Muscle of leg (tissue), 3 donors: ENCODE measurements at regions not wholly inside any gene's neighbourhood (a gene's known extent, or its start where the extent isn't known, plus 50 kb on each side); places are given as distances from the start of the nearest gene placed in this dataset.

Experiments used
- DNase-seq: peaks from one replicate; pipeline ENCODE4 v3.0.0; 2013
- H3K27ac ChIP-seq: one replicate; pipeline ENCODE4 v1.5.1; 2013; ENCODE audit warnings: mild to moderate bottlenecking, low read length, control low read depth
- H3K27me3 ChIP-seq: one replicate; pipeline ENCODE4 v1.6.1; 2013; ENCODE audit warnings: low read length; ENCODE audit not compliant: control insufficient read depth, insufficient read depth
- H3K36me3 ChIP-seq: one replicate; pipeline ENCODE4 v1.6.1; 2013; ENCODE audit warnings: low read length; ENCODE audit not compliant: control insufficient read depth, insufficient read depth
- H3K4me1 ChIP-seq: one replicate; pipeline ENCODE4 v1.6.1; 2013; ENCODE audit warnings: low read length; ENCODE audit not compliant: control insufficient read depth, insufficient read depth
- H3K4me3 ChIP-seq: one replicate; pipeline ENCODE4 v1.5.1; 2013; ENCODE audit warnings: low read length, control low read depth
- H3K9me3 ChIP-seq: replicated peaks from 2 replicates; pipeline ENCODE4 v1.6.1; 2013; ENCODE audit warnings: low read depth, low read length; ENCODE audit not compliant: control insufficient read depth
- WGBS: methylation state at CpG from one replicate; pipeline ENCODE4 v1.1.5; 2013; ENCODE audit warnings: missing lambda C conversion rate; ENCODE audit not compliant: insufficient coverage; 5-methylcytosine and 5-hydroxymethylcytosine counted together

DNA sequence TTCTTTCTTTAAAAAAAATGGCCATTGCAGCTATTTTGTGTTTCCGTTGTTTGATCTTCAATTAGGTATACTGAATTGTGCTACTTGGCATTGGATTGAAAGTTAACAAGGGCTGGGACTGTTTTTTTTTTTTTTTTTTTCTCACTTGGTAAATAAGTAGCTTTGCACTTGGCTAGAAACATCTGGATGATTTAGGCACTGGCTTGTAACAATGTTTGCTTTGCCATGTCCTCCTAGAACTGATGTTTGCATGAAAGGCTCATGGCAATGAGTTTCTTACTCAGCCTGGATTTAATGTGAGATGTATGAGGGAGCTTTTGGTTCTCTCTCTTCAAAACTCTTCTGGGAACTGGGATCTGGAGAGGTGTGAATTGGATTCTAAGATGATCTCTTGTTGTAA is 414.1 kb downstream of the CDH26 start:
- Histone ChIP-seq H3K4me1 (peaks cover 8% of the 10 kb centered on the region), H3K9me3 (no peaks in the 10 kb centered on the region), H3K4me3 (no peak overlapping the region), H3K27ac (peak overlapping the region; percentile 44), H3K27me3 (no peaks in the 10 kb centered on the region), H3K36me3 (no peaks in the 10 kb centered on the region)
- WGBS = 100% methylated on average over 1 of the region's 1 CpG
- DNase-seq = peak; percentile 42

DNA sequence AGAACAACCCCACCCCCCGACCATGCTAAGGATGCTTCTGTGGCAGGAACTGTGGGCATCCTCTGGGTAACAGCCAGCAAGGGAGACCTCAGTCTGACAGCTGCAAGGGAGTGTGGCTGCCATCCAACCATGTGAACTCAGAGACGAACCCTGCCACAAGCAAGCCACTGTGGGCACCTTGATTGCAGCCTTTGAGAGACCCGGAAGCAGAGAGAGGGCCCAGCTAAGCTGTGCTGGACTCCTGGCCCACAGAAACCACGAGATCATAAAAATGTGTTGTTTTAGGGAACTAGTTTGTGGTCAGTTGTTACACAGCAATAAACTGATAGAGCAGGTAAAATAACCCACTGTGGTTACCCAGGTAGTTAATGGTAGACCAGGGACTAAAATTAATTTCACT is 414.6 kb downstream of the CDH26 start:
- Histone ChIP-seq H3K9me3 (no peaks in the 10 kb centered on the region), H3K27ac (peak overlapping the region; percentile 44), H3K27me3 (no peaks in the 10 kb centered on the region), H3K4me1 (peaks cover 8% of the 10 kb centered on the region), H3K4me3 (no peak overlapping the region), H3K36me3 (no peaks in the 10 kb centered on the region)
- 68% methylated on average over 4 of the region's 4 CpGs for WGBS
- peak; percentile 50 for DNase-seq

DNA sequence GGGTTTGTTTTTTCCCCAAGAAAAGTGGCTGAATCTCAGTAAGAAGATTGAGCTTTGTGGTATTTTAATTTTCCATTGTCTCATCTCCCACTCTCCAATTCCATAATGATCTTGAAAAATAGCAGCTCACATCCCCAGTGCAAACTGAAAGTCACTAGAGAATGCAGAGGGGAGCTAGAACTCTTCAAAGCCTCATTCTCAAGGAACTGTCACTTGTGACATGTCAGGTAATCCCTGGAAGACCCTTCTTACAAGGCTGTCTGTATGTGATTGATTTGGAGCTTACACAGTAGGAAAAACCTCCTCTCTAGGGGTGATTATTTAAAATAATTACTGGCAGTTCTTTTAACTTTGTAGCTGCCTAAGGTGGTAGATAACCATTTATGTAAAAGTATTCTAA is 420.4 kb downstream of the CDH26 start:
- H3K36me3 ChIP-seq = no peaks in the 10 kb centered on the region
- H3K27ac ChIP-seq = no peak overlapping the region
- H3K4me3 ChIP-seq = no peak overlapping the region
- H3K27me3 ChIP-seq = no peaks in the 10 kb centered on the region
- DNase-seq = no peak
- H3K9me3 ChIP-seq = no peaks in the 10 kb centered on the region
- no peaks in the 10 kb centered on the region for H3K4me1 ChIP-seq

DNA sequence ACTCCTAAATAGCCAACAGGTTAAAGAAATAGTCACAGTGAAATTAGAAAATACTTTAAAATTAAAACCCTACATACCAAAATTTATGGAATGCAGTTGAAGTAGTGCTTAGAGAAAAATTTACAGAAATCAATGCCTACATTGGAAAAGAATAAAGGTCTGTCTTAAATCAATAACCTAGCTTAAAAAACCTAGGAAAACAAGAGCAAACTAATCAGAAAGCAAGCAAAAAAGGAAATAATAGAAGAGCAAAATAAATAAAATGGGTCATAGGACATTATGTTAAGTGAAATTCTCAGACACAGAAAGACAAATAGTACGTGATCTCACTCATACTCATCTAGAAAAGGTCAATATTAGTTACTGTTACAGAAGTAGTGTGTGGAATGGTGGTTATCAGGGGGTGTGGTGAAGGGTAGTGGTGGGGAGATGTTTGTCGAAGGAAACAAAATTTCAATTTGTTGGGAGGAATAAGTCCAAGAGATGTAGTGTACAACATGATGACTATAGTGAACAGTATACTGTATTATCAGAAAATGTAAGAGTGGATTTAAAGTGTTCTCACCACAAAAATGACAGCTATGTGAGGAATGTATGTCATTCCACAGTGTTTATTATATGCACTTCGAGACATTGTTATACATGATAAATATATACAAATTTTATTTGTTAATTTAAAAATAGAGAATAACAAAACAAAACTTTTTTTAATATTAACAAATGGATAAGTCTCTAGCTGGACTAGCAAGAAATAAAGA is 423.6 kb downstream of the CDH26 start:
- Histone ChIP-seq H3K4me1 (no peaks in the 10 kb centered on the region), H3K36me3 (no peaks in the 10 kb centered on the region), H3K9me3 (no peaks in the 10 kb centered on the region), H3K4me3 (no peak overlapping the region), H3K27ac (no peak overlapping the region), H3K27me3 (no peaks in the 10 kb centered on the region)
- WGBS = 71% methylated on average over 1 of the region's 3 CpGs
- DNase-seq = no peak

DNA sequence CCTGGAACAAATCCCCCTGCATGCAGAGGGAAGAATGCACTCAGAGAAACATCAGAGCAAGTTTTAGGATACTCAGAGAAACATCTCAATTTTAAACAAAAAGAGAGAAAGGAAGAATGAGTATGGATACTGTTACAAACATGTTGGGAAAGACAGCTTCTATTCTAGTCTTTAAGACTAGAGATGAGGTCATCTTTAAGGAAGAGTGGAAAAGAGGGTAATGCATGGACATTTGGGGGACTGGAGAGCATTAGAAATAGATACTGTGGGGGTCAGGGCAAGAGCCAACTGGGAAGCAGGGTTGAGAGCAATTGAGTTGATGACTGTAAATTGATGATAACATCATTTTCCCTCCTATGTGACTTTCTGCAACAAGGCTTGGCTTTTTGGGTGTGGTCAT is 431.2 kb downstream of the CDH26 start:
- Histone ChIP-seq H3K27me3 (no peaks in the 10 kb centered on the region), H3K36me3 (no peaks in the 10 kb centered on the region), H3K27ac (no peak overlapping the region), H3K9me3 (no peaks in the 10 kb centered on the region), H3K4me3 (no peak overlapping the region), H3K4me1 (no peaks in the 10 kb centered on the region)
- no peak for DNase-seq

DNA sequence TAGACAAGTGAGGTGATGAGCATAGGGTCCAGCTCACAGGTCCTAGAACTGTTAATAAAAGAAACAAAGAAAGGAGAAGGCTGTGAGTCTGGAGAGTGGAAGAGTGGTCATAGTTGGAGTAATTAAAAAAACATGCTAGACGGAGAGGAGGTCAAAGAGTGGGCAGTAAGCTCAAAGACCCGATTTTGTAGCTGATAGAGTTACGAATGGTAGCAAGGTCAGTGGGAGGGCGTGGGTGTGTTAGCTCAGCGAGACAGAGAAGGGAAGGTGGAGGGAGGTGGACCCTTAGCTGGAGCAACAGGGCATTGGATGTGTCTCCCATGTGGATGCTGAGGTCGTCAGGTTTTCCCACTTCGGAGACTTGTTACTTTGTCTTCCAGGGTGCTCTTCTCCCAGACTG is 431.7 kb downstream of the CDH26 start:
- Histone ChIP-seq H3K4me1 (no peaks in the 10 kb centered on the region), H3K27me3 (no peaks in the 10 kb centered on the region), H3K9me3 (no peaks in the 10 kb centered on the region), H3K36me3 (no peaks in the 10 kb centered on the region), H3K27ac (no peak overlapping the region), H3K4me3 (no peak overlapping the region)
- no peak for DNase-seq
- 47% methylated on average over 6 of the region's 7 CpGs for WGBS

DNA sequence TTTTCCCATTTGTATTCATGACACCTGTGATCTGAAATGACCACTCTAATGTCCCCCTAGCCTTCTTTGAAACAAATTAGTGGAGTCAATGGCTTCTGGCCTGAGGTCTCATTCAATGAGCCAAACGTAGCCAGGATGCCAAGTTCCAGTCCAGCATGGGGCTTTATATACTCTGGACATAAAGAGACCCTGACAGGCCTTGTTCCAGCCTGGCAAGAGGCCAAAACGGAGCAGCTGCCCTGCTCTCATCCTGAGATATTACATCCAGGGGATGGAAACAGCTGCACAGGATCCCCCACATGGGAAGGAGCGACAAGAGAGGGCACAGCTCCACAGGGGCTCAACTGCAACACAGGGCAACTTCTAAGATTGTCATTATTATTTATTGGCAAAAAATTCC is 437.8 kb downstream of the CDH26 start:
- WGBS = 10% methylated on average over 2 of the region's 3 CpGs
- Histone ChIP-seq H3K27ac (no peak overlapping the region), H3K9me3 (no peaks in the 10 kb centered on the region), H3K4me1 (peaks cover 6% of the 10 kb centered on the region), H3K4me3 (no peak overlapping the region), H3K36me3 (no peaks in the 10 kb centered on the region), H3K27me3 (no peaks in the 10 kb centered on the region)
- peak; percentile 90 for DNase-seq

DNA sequence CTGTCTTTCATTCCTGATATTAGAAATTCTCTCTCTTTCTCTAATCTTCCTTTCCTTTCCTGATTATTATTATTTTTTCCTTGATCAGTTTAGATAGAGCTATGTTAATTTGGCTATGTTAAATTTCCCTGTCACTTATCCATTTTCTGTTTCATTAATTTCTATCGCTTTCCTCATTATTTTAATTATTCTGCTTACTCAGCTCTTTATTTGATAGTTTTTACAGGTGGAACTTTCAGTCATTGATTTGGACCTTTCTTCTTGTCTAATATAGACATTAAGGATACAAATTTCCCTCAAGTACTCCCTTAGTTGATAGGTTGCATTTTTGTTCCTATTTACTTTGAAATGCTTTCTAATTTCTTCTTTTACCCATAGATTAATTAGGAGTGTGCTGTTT is 442.3 kb downstream of the CDH26 start:
- WGBS = no CpG with 5 or more reads among the region's 1 CpG
- H3K36me3 ChIP-seq = no peaks in the 10 kb centered on the region
- no peak for DNase-seq
- no peaks in the 10 kb centered on the region for H3K9me3 ChIP-seq
- H3K4me1 ChIP-seq = peaks cover 12% of the 10 kb centered on the region
- H3K27ac ChIP-seq = no peak overlapping the region
- no peak overlapping the region for H3K4me3 ChIP-seq
- no peaks in the 10 kb centered on the region for H3K27me3 ChIP-seq

DNA sequence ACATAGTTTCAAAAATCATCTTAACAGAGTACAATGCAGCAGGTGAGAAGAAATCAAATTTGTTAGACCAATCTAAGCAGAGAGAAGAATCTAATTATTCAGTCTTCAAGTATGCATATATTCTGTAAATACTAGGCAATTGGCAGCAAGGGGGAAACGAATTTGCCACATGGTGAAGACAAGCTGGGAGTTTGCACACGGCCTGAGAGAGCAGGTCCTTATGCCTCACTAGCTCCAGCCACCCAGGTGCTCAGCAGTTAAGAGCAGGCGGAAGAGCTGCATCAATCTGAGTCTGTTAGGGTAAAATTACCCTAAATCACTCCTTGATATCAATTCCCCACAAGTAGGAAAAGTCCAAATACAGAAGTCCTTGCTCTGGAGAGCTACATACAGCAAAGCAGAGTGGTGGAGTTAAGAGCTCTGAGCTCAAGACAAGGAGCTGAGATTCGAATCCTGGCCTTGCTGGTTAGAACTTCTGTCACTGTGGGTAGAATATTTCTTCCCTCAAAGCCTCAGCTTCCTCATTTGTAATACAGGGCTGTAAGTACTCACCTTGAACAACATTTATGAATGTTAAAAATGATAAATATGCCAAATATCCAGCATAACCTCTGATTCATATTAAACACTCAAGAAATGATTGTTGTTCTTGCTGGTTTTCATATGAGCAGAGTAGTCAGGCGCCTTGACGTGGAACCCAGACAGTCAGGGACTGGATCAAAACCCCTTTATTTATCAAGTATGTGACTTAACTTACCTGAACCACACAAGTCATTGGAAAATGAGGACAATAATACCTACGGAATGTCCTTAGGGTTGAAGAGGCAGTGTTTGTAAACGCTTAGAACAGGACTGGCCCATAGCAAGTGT is 444.2 kb downstream of the CDH26 start:
- no peaks in the 10 kb centered on the region for H3K9me3 ChIP-seq
- WGBS = no CpG with 5 or more reads among the region's 8 CpGs
- H3K27ac ChIP-seq = peak overlapping the region; percentile 78
- no peak for DNase-seq
- no peaks in the 10 kb centered on the region for H3K27me3 ChIP-seq
- H3K4me3 ChIP-seq = no peak overlapping the region
- H3K4me1 ChIP-seq = peaks cover 8% of the 10 kb centered on the region
- no peaks in the 10 kb centered on the region for H3K36me3 ChIP-seq

DNA sequence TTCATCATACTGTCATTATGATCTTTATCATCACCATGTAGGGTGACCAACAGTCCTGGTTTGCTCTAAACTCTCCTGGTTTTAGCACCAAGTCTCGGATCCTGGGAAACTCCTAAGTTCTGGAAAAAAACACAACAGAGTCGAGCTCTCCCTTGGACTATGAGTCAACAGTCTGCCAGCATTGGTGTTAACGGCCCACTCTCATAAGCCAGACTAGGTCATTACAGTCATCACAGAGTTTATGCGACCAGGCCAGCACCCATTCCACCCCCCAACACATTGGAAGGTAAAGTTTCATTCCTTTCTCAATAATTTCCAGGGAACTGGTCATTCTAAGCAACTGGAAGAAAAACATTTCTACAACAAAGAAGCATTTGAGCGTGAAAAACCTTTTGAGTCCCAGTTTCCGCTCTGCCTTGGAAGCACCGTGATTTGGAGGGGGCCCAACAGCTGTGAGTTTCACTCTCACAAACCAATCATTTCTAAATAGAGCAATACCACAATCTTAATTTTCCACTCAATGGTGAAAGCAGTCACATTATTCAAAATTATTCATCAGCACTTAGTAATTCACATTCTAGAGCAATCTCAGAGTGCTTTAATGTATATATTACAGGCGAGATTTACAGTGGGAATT is 445.0 kb downstream of the CDH26 start:
- no peaks in the 10 kb centered on the region for H3K36me3 ChIP-seq
- peak; percentile 82 for DNase-seq
- WGBS = 48% methylated on average over 6 of the region's 8 CpGs
- H3K9me3 ChIP-seq = no peaks in the 10 kb centered on the region
- no peaks in the 10 kb centered on the region for H3K27me3 ChIP-seq
- peak overlapping the region; percentile 78 for H3K27ac ChIP-seq
- peaks cover 8% of the 10 kb centered on the region for H3K4me1 ChIP-seq
- H3K4me3 ChIP-seq = no peak overlapping the region
